H1 (cell line): ENCODE measurements at regions not wholly inside any gene's neighbourhood (a gene's known extent, or its start where the extent isn't known, plus 50 kb on each side); places are given as distances from the start of the nearest gene placed in this dataset.

ENCODE experiments used
- CTCF ChIA-PET: fragments of 300-600 bp; sonication (Branson Sonifier 250); formaldehyde crosslinking; loops from one replicate; lab custom pipeline; 2021; ENCODE audit not compliant: partially characterized antibody; lab: Charles Lee
- POLR2A ChIA-PET: fragments of 300-600 bp; sonication (Branson Sonifier 250); formaldehyde crosslinking; loops from one replicate; lab custom pipeline; 2021; ENCODE audit warnings: inconsistent platforms; ENCODE audit not compliant: partially characterized antibody; lab: Charles Lee
- DNase-seq, 2 experiments: peaks; one replicate each; pipeline versions ENCODE4 v3.0.0 to v3.0.0-alpha.2; 2010 to 2022; ENCODE audit warnings: low spot score in 2 of 2, low read depth in 1 of 2, mixed read lengths in 1 of 2
- FAIRE-seq: peaks from 2 replicates; lab custom pipeline; 2011; peaks lifted over from hg19 to GRCh38; lab: Jason Lieb, UNC
- H2AFZ ChIP-seq: 2 replicates; pipeline ENCODE4 v1.8.1; 2012; ENCODE audit warnings: low read length, inconsistent platforms
- H2AK5ac ChIP-seq: 2 replicates; pipeline ENCODE4 v1.6.1; 2013; ENCODE audit warnings: low read depth, low read length
- H2BK120ac ChIP-seq: replicated peaks from 2 replicates; pipeline ENCODE3; 2013; ENCODE audit warnings: low read depth, low read length, inconsistent platforms
- H2BK12ac ChIP-seq: 2 replicates; pipeline ENCODE4 v1.6.1; 2013; ENCODE audit warnings: low read depth, low read length
- H2BK15ac ChIP-seq: 2 replicates; pipeline ENCODE4 v1.6.1; 2013; ENCODE audit warnings: low read length
- H2BK20ac ChIP-seq: 2 replicates; pipeline ENCODE4 v1.6.1; 2013; ENCODE audit warnings: low read length
- H2BK5ac ChIP-seq: 2 replicates; pipeline ENCODE4 v1.6.1; 2013; ENCODE audit warnings: low read depth, low read length
- H3K14ac ChIP-seq: 2 replicates; pipeline ENCODE4 v1.6.1; 2013; ENCODE audit warnings: inconsistent platforms; ENCODE audit not compliant: insufficient read length
- H3K18ac ChIP-seq: 2 replicates; pipeline ENCODE4 v1.6.1; 2013; ENCODE audit warnings: low read length; ENCODE audit errors: extremely low read depth
- H3K23ac ChIP-seq: 2 replicates; pipeline ENCODE4 v1.6.1; 2013; ENCODE audit warnings: inconsistent platforms; ENCODE audit not compliant: insufficient read length
- H3K23me2 ChIP-seq: 2 replicates; pipeline ENCODE4 v1.6.1; 2013; ENCODE audit warnings: low read depth, low read length
- H3K27ac ChIP-seq: 2 replicates; pipeline ENCODE4 v1.6.1; 2011; ENCODE audit warnings: low read depth, low read length, inconsistent platforms
- H3K27me3 ChIP-seq, 4 experiments: replicated peaks in 1 of 4; 1 replicate in 1 of 4; 2 replicates in 3 of 4; pipeline versions ENCODE4 v1.6.1 to v1.8.1; 2011 to 2013; ENCODE audit warnings: low read length in 3 of 4, mild to moderate bottlenecking in 3 of 4, inconsistent platforms in 2 of 4, mixed read lengths in 2 of 4, moderate library complexity in 1 of 4; ENCODE audit not compliant: control insufficient read depth in 3 of 4, insufficient read depth in 3 of 4; ENCODE audit errors: extremely low read depth in 1 of 4
- H3K36me3 ChIP-seq, 4 experiments: 2 replicates each; pipeline versions ENCODE4 v1.6.1 to v1.8.1; 2011 to 2013; ENCODE audit warnings: mild to moderate bottlenecking in 4 of 4, low read length in 3 of 4, moderate library complexity in 2 of 4, control low read depth in 1 of 4, inconsistent platforms in 1 of 4; ENCODE audit not compliant: insufficient read depth in 4 of 4, control insufficient read depth in 2 of 4
- H3K4ac ChIP-seq: replicated peaks from 2 replicates; pipeline ENCODE3; 2013; ENCODE audit warnings: low read length, low read depth, mixed read lengths, inconsistent platforms; ENCODE audit not compliant: insufficient read length
- H3K4me1 ChIP-seq, 4 experiments: replicated peaks in 1 of 4; 1 replicate in 1 of 4; 2 replicates in 3 of 4; pipeline versions ENCODE4 v1.6.1 to v1.8.1; 2011 to 2013; ENCODE audit warnings: low read length in 3 of 4, inconsistent platforms in 2 of 4, mixed read lengths in 1 of 4; ENCODE audit not compliant: insufficient read depth in 4 of 4, control insufficient read depth in 3 of 4
- H3K4me2 ChIP-seq, 2 experiments: 2 replicates each; pipeline versions ENCODE4 v1.6.1 to v1.8.1; 2011 to 2013; ENCODE audit warnings: low read depth in 2 of 2, low read length in 2 of 2, control low read depth in 1 of 2, inconsistent platforms in 1 of 2, mild to moderate bottlenecking in 1 of 2; ENCODE audit not compliant: insufficient read depth in 1 of 2
- H3K4me3 ChIP-seq, 4 experiments: fragments of 200-600, 300-600 bp in 1 of 4; sonication (generic), shearing (Covaris generic), sonication (Bioruptor Twin) in 1 of 4; 2 replicates each; pipeline versions ENCODE4 v1.5.1 to v1.8.1; 2011 to 2016; ENCODE audit warnings: low read length in 4 of 4, low read depth in 3 of 4, control low read depth in 2 of 4, inconsistent platforms in 2 of 4, mild to moderate bottlenecking in 2 of 4, mixed read lengths in 1 of 4, moderate library complexity in 1 of 4; ENCODE audit not compliant: insufficient read depth in 2 of 4; ENCODE audit errors: extremely low read depth in 1 of 4
- H3K56ac ChIP-seq: replicated peaks from 2 replicates; pipeline ENCODE3; 2013; ENCODE audit warnings: low read depth, mild to moderate bottlenecking, mixed read lengths, low read length, inconsistent platforms; ENCODE audit not compliant: insufficient read length
- H3K79me1 ChIP-seq: 2 replicates; pipeline ENCODE4 v1.6.1; 2013; ENCODE audit warnings: low read depth, low read length, control low read depth
- H3K79me2 ChIP-seq, 2 experiments: 2 replicates each; pipeline versions ENCODE4 v1.6.1 to v1.8.1; 2012 to 2013; ENCODE audit warnings: low read length in 2 of 2, mild to moderate bottlenecking in 2 of 2, inconsistent platforms in 1 of 2; ENCODE audit not compliant: insufficient read depth in 2 of 2, control insufficient read depth in 1 of 2
- H3K9ac ChIP-seq, 4 experiments: replicated peaks in 1 of 4; 1 replicate in 1 of 4; 2 replicates in 3 of 4; pipeline versions ENCODE4 v1.6.1 to v1.8.1; 2011 to 2013; ENCODE audit warnings: low read depth in 3 of 4, low read length in 3 of 4, control low read depth in 2 of 4, mild to moderate bottlenecking in 2 of 4, moderate library complexity in 2 of 4, inconsistent platforms in 1 of 4; ENCODE audit errors: extremely low read depth in 1 of 4
- H3K9me3 ChIP-seq, 2 experiments: 2 replicates each; pipeline versions ENCODE4 v1.6.1 to v1.8.1; 2012 to 2013; ENCODE audit warnings: mild to moderate bottlenecking in 2 of 2, moderate library complexity in 2 of 2, control low read depth in 1 of 2, inconsistent platforms in 1 of 2, low read depth in 1 of 2, low read length in 1 of 2, mixed read lengths in 1 of 2; ENCODE audit not compliant: insufficient read depth in 2 of 2
- H4K20me1 ChIP-seq, 2 experiments: replicated peaks in 1 of 2; 2 replicates each; pipeline versions ENCODE3 to v1.8.1; 2011 to 2013; ENCODE audit warnings: inconsistent platforms in 2 of 2, low read length in 2 of 2, mild to moderate bottlenecking in 1 of 2; ENCODE audit not compliant: insufficient read depth in 2 of 2, control insufficient read depth in 1 of 2
- H4K5ac ChIP-seq: 2 replicates; pipeline ENCODE4 v1.6.1; 2013; ENCODE audit warnings: low read length, low read depth, mixed read lengths, inconsistent platforms; ENCODE audit not compliant: insufficient read length
- H4K8ac ChIP-seq: 2 replicates; pipeline ENCODE4 v1.8.0; 2013; ENCODE audit warnings: mild to moderate bottlenecking, moderate library complexity, low read length, inconsistent platforms; ENCODE audit not compliant: insufficient read depth; ENCODE audit errors: extremely low read depth
- H4K91ac ChIP-seq: replicated peaks from 2 replicates; pipeline ENCODE3; 2013; ENCODE audit warnings: low read length, mixed read lengths, inconsistent platforms; ENCODE audit not compliant: insufficient read length
- BACH1 ChIP-seq: IDR thresholded peaks from 2 replicates; pipeline ENCODE4 v1.6.1; 2012; ENCODE audit warnings: low read length, improper control_type of control experiment
- CHD1 ChIP-seq: IDR thresholded peaks from 2 replicates; pipeline ENCODE4 v1.6.1; 2012; ENCODE audit warnings: low read depth, low read length, improper control_type of control experiment
- CHD2 ChIP-seq: IDR thresholded peaks from 2 replicates; pipeline ENCODE4 v1.6.1; 2012; ENCODE audit warnings: low read length, improper control_type of control experiment
- CTBP2 ChIP-seq: IDR thresholded peaks from 2 replicates; pipeline ENCODE4 v1.7.0; 2011; ENCODE audit warnings: borderline replicate concordance, mild to moderate bottlenecking, moderate library complexity, mixed read lengths, low read length; ENCODE audit not compliant: insufficient read depth, insufficient read length
- CTCF ChIP-seq, 3 experiments: IDR thresholded peaks; 1 replicate in 2 of 3; 2 replicates in 1 of 3; pipeline versions ENCODE4 v1.5.1 to v1.6.1; 2011; ENCODE audit warnings: low read length in 3 of 3, mild to moderate bottlenecking in 3 of 3, inconsistent platforms in 2 of 3, low read depth in 1 of 3, moderate library complexity in 1 of 3; ENCODE audit not compliant: insufficient read depth in 1 of 3; ENCODE audit errors: control extremely low read depth in 1 of 3
- EGR1 ChIP-seq: IDR thresholded peaks from 2 replicates; pipeline ENCODE4 v1.6.1; 2011; ENCODE audit warnings: low read depth, low read length, borderline replicate concordance
- FOSL1 ChIP-seq: IDR thresholded peaks from 2 replicates; pipeline ENCODE4 v1.6.1; 2011; ENCODE audit warnings: mild to moderate bottlenecking, low read depth, low read length, moderate library complexity; ENCODE audit not compliant: insufficient read depth
- MAX ChIP-seq: IDR thresholded peaks from 2 replicates; pipeline ENCODE4 v1.6.1; 2012; ENCODE audit warnings: inconsistent platforms
- RBBP5 ChIP-seq: IDR thresholded peaks from 2 replicates; pipeline ENCODE4 v1.7.1; 2012; ENCODE audit warnings: low read depth, mild to moderate bottlenecking, inconsistent platforms, low read length, moderate library complexity, borderline replicate concordance
- RXRA ChIP-seq: IDR thresholded peaks from 2 replicates; pipeline ENCODE4 v1.6.1; 2011; ENCODE audit warnings: low read depth, mild to moderate bottlenecking, low read length, moderate library complexity; ENCODE audit not compliant: insufficient read depth
- SIN3A ChIP-seq, 2 experiments: IDR thresholded peaks in 1 of 2; conservative IDR thresholded peaks in 1 of 2; 2 replicates each; pipeline ENCODE4 v1.6.1; 2011 to 2012; ENCODE audit warnings: low read length in 2 of 2, improper control_type of control experiment in 1 of 2, low read depth in 1 of 2, mild to moderate bottlenecking in 1 of 2
- TBP ChIP-seq: IDR thresholded peaks from 2 replicates; pipeline ENCODE4 v1.6.1; 2011; ENCODE audit warnings: low read depth, low read length, improper control_type of control experiment
- YY1 ChIP-seq: IDR thresholded peaks from 2 replicates; pipeline ENCODE4 v1.6.1; 2011; ENCODE audit warnings: low read depth, mild to moderate bottlenecking, low read length
- WGBS, 2 experiments: shearing (Covaris generic) in 1 of 2; methylation state at CpG; one replicate each; pipeline versions ENCODE4 v1.1.6 to v1.1.7; 2013 to 2015; ENCODE audit warnings: low lambda C conversion rate in 2 of 2, mixed read lengths in 2 of 2, inconsistent platforms in 1 of 2, low coverage in 1 of 2, missing lambda C conversion rate in 1 of 2; ENCODE audit not compliant: insufficient replicate concordance in 2 of 2, insufficient coverage in 1 of 2, insufficient read length in 1 of 2; ENCODE audit errors: extremely low coverage in 1 of 2, missing lambda C conversion rate in 1 of 2; 5-methylcytosine and 5-hydroxymethylcytosine counted together

- no peaks in the 10 kb centered on the region for H3K23me2 ChIP-seq
- H2AK5ac ChIP-seq = no peak overlapping the region
- H3K9ac ChIP-seq = no peak overlapping the region
- H2BK120ac ChIP-seq = no peak overlapping the region
- no peak overlapping the region for H2BK12ac ChIP-seq
- H3K79me1 ChIP-seq = no peaks in the 10 kb centered on the region
- H3K9me3 ChIP-seq = no peaks in the 10 kb centered on the region
- H3K4me2 ChIP-seq = no peak overlapping the region
- FAIRE-seq (no peak), DNase-seq (no peak)
- H2BK20ac ChIP-seq = no peak overlapping the region
- no peak overlapping the region for H3K4ac ChIP-seq
- H4K8ac ChIP-seq = no peak overlapping the region
- no peak overlapping the region for H2BK5ac ChIP-seq
- no peak overlapping the region for H3K4me3 ChIP-seq
- no peak overlapping the region for H4K5ac ChIP-seq
- no peaks in the 10 kb centered on the region for H3K79me2 ChIP-seq
- no peaks in the 10 kb centered on the region for H3K27me3 ChIP-seq
- no peak overlapping the region for H3K14ac ChIP-seq
- H4K91ac ChIP-seq = no peak overlapping the region
- no peak overlapping the region for H3K56ac ChIP-seq
- no peak overlapping the region for H3K23ac ChIP-seq
- H3K36me3 ChIP-seq = no peaks in the 10 kb centered on the region
- H4K20me1 ChIP-seq = no peaks in the 10 kb centered on the region
- H3K4me1 ChIP-seq = no peaks in the 10 kb centered on the region
- H2AFZ ChIP-seq = no peak overlapping the region
- H3K18ac ChIP-seq = no peak overlapping the region
- 95% methylated on average over 3 of the region's 3 CpGs; no CpG with 5 or more reads in 1 of the 2 experiments for WGBS, 2 experiments
- H2BK15ac ChIP-seq = no peak overlapping the region
- no peak overlapping the region for H3K27ac ChIP-seq
- ChIA-PET CTCF (no interaction called here), POLR2A (no interaction called here)
- TF ChIP-seq MAX (no peak), SIN3A (conservative IDR thresholded peaks at IDR 0.05 in 1 of 2, IDR thresholded peaks at IDR 0.05 in 1 of 2; ENCODE audit: low read depth in 1 of 2, low read length in 2 of 2) (no peak), CTBP2 (no peak), BACH1 (no peak), CTCF (IDR thresholded peaks at IDR 0.05; ENCODE audit: control extremely low read depth in 1 of 3, insufficient read depth in 1 of 3, low read depth in 1 of 3, low read length in 3 of 3) (no peak), RBBP5 (no peak), CHD2 (no peak), YY1 (no peak), EGR1 (no peak), RXRA (no peak), FOSL1 (no peak), TBP (no peak), CHD1 (no peak)
Measured at GRCh38 chr14:42198010-42198409, 591.3 kb downstream of the LRFN5 start.
